ENCODE measurements at regions not wholly inside any gene's neighbourhood (a gene's known extent, or its start where the extent isn't known, plus 50 kb on each side); places are given as distances from the start of the nearest gene placed in this dataset.

- no peak for DNase-seq (ENCODE audit: low spot score)
- in situ Hi-C loops (cut with MboI; ENCODE audit: low sequenced_read_pairs, unreplicated experiment), result no loop called here
- TF ChIP-seq CTCF (IDR thresholded peaks at IDR 0.05; ENCODE audit: borderline replicate concordance, control extremely low read depth, extremely low read depth, insufficient read depth, missing control alignments), result no peak
These were observed 884.2 kb downstream of the AACS start for GRCh38 chr12:125949471-125949870.

GRCh38 chr12:125954362-125954761 is 889.1 kb downstream of the AACS start:
- in situ Hi-C loops (cut with MboI; ENCODE audit: low sequenced_read_pairs, unreplicated experiment), result no loop called here
- TF ChIP-seq CTCF (IDR thresholded peaks at IDR 0.05; ENCODE audit: borderline replicate concordance, control extremely low read depth, extremely low read depth, insufficient read depth, missing control alignments), result no peak
- DNase-seq (ENCODE audit: low spot score), result no peak

GRCh38 chr12:125956186-125956585 is 891.0 kb downstream of the AACS start:
- in situ Hi-C loops (cut with MboI; ENCODE audit: low sequenced_read_pairs, unreplicated experiment), result no loop called here
- no peak for DNase-seq (ENCODE audit: low spot score)
- TF ChIP-seq CTCF (IDR thresholded peaks at IDR 0.05; ENCODE audit: borderline replicate concordance, control extremely low read depth, extremely low read depth, insufficient read depth, missing control alignments), result no peak

GRCh38 chr12:125966641-125967040 is 901.4 kb downstream of the AACS start:
- no peak for DNase-seq (ENCODE audit: low spot score)
- in situ Hi-C loops (cut with MboI; ENCODE audit: low sequenced_read_pairs, unreplicated experiment), result no loop called here
- TF ChIP-seq CTCF (IDR thresholded peaks at IDR 0.05; ENCODE audit: borderline replicate concordance, control extremely low read depth, extremely low read depth, insufficient read depth, missing control alignments), result no peak

- no peak for TF ChIP-seq CTCF (IDR thresholded peaks at IDR 0.05; ENCODE audit: borderline replicate concordance, control extremely low read depth, extremely low read depth, insufficient read depth, missing control alignments)
- DNase-seq (ENCODE audit: low spot score), result no peak
- in situ Hi-C loops (cut with MboI; ENCODE audit: low sequenced_read_pairs, unreplicated experiment), result no loop called here
These were observed 903.2 kb downstream of the AACS start for GRCh38 chr12:125968413-125968812.

- in situ Hi-C loops (cut with MboI; ENCODE audit: low sequenced_read_pairs, unreplicated experiment), result no loop called here
- DNase-seq (ENCODE audit: low spot score), result no peak
- TF ChIP-seq CTCF (IDR thresholded peaks at IDR 0.05; ENCODE audit: borderline replicate concordance, control extremely low read depth, extremely low read depth, insufficient read depth, missing control alignments), result no peak
These were observed 906.7 kb downstream of the AACS start for GRCh38 chr12:125971981-125972380.

GRCh38 chr12:125978286-125978685 is 913.1 kb downstream of the AACS start:
- in situ Hi-C loops (cut with MboI; ENCODE audit: low sequenced_read_pairs, unreplicated experiment), result no loop called here
- no peak for DNase-seq (ENCODE audit: low spot score)
- TF ChIP-seq CTCF (IDR thresholded peaks at IDR 0.05; ENCODE audit: borderline replicate concordance, control extremely low read depth, extremely low read depth, insufficient read depth, missing control alignments), result no peak

All from GM13976 (cell line).